GM18909 (cell line): ENCODE measurements at regions not wholly inside any gene's neighbourhood (a gene's known extent, or its start where the extent isn't known, plus 50 kb on each side); places are given as distances from the start of the nearest gene placed in this dataset.
A peak's percentile ranks its signal among the peaks of the same experiment; 100 is the strongest.
"Not testable (repeated sequence)": the region's sequence is repeated elsewhere in the genome, so short reads cannot be mapped to it uniquely, and the experiment has no call there.

ENCODE experiments used
- ATAC-seq: cut with Tn5 transposase; IDR thresholded peaks from one replicate; pipeline ENCODE4 v1.9.1; 2021; ENCODE audit warnings: mild to moderate bottlenecking; ENCODE audit not compliant: unreplicated experiment, poor library complexity

GRCh38 chr10:23630376-23630775, 191.5 kb downstream of the OTUD1 start:
- ATAC-seq: no peak

- no peak for ATAC-seq
These were observed 192.0 kb downstream of the OTUD1 start for GRCh38 chr10:23630885-23631284.

GRCh38 chr10:23643111-23643780, 204.4 kb downstream of the OTUD1 start:
- no peak for ATAC-seq

- no peak for ATAC-seq
These were observed 209.7 kb downstream of the OTUD1 start for GRCh38 chr10:23648618-23649017.

- no peak for ATAC-seq
These were observed 217.9 kb downstream of the OTUD1 start for GRCh38 chr10:23656735-23657134.

GRCh38 chr10:23657677-23658076, 218.8 kb downstream of the OTUD1 start:
- ATAC-seq: no peak

- ATAC-seq: not testable (repeated sequence)
These were observed 233.0 kb downstream of the OTUD1 start for GRCh38 chr10:23671866-23672265.

- ATAC-seq: no peak
These were observed 236.7 kb downstream of the OTUD1 start for GRCh38 chr10:23675585-23675984.

- ATAC-seq: no peak
These were observed 237.4 kb downstream of the OTUD1 start for GRCh38 chr10:23676296-23676695.

GRCh38 chr10:23686722-23687121, 247.8 kb downstream of the OTUD1 start:
- no peak for ATAC-seq

- no peak for ATAC-seq
These were observed 253.9 kb downstream of the OTUD1 start for GRCh38 chr10:23692736-23693135.

GRCh38 chr10:23693501-23693901, 254.6 kb downstream of the OTUD1 start:
- ATAC-seq: no peak

- no peak for ATAC-seq
These were observed 255.1 kb downstream of the OTUD1 start for GRCh38 chr10:23693925-23694324.

GRCh38 chr10:23694446-23694920, 255.6 kb downstream of the OTUD1 start:
- no peak for ATAC-seq

- ATAC-seq: no peak
These were observed 256.3 kb downstream of the OTUD1 start for GRCh38 chr10:23694921-23695824.

GRCh38 chr10:23695825-23696420, 257.0 kb downstream of the OTUD1 start:
- ATAC-seq: no peak

GRCh38 chr10:23696476-23696875, 257.6 kb downstream of the OTUD1 start:
- ATAC-seq: no peak

- peak; percentile 98 for ATAC-seq
These were observed 264.1 kb downstream of the OTUD1 start for GRCh38 chr10:23702977-23703414.

GRCh38 chr10:23715363-23715762, 276.5 kb downstream of the OTUD1 start:
- no peak for ATAC-seq

GRCh38 chr10:23717913-23718312, 279.0 kb downstream of the OTUD1 start:
- ATAC-seq: no peak

- no peak for ATAC-seq
These were observed 280.1 kb downstream of the OTUD1 start for GRCh38 chr10:23718946-23719345.
